Erythroblast (primary cell): ENCODE measurements at regions not wholly inside any gene's neighbourhood (a gene's known extent, or its start where the extent isn't known, plus 50 kb on each side); places are given as distances from the start of the nearest gene placed in this dataset.

Source experiments
- DNase-seq, 2 experiments: peaks; one replicate each; lab custom pipeline; 2025; lab: John Stamatoyannopoulos, UW
- GATA1 ChIP-seq: IDR thresholded peaks from 2 replicates; pipeline ENCODE4 v1.6.1; 2011; ENCODE audit warnings: low read depth, mild to moderate bottlenecking, control low read depth, low read length, moderate library complexity
- POLR2A ChIP-seq: IDR thresholded peaks from 2 replicates; pipeline ENCODE4 v1.6.1; 2011; ENCODE audit warnings: mild to moderate bottlenecking, low read length

GRCh38 chr14:53356361-53357150 is 203.4 kb upstream of the DDHD1 start:
- TF ChIP-seq GATA1: no peak
- TF ChIP-seq POLR2A: no peak
- no peak for DNase-seq

GRCh38 chr14:53355581-53356112 is 202.5 kb upstream of the DDHD1 start:
- no peak for DNase-seq
- TF ChIP-seq POLR2A (no peak), GATA1 (no peak)

- no peak for DNase-seq
- TF ChIP-seq POLR2A: no peak
- TF ChIP-seq GATA1: no peak
Measured at GRCh38 chr14:53354336-53354735, 201.2 kb upstream of the DDHD1 start.

- TF ChIP-seq GATA1: no peak
- no peak for TF ChIP-seq POLR2A
- peak; percentile 23 to 44 for DNase-seq
Measured at GRCh38 chr14:53350866-53351265, 197.7 kb upstream of the DDHD1 start.

- DNase-seq: no peak
- TF ChIP-seq POLR2A: no peak
- TF ChIP-seq GATA1: no peak
Measured at GRCh38 chr14:53350429-53350828, 197.3 kb upstream of the DDHD1 start.

GRCh38 chr14:53346988-53347387 is 193.9 kb upstream of the DDHD1 start:
- TF ChIP-seq POLR2A (no peak), GATA1 (no peak)
- no peak for DNase-seq

- no peak for DNase-seq
- TF ChIP-seq GATA1: no peak
- no peak for TF ChIP-seq POLR2A
Measured at GRCh38 chr14:53341324-53341723, 188.2 kb upstream of the DDHD1 start.

- no peak for DNase-seq
- TF ChIP-seq GATA1 (no peak), POLR2A (no peak)
Measured at GRCh38 chr14:53338192-53338591, 185.1 kb upstream of the DDHD1 start.

GRCh38 chr14:53336729-53337128 is 183.6 kb upstream of the DDHD1 start:
- no peak for DNase-seq
- TF ChIP-seq GATA1 (no peak), POLR2A (no peak)

- no peak for TF ChIP-seq GATA1
- DNase-seq: no peak
Measured at GRCh38 chr14:53333809-53334208, 180.7 kb upstream of the DDHD1 start.

- TF ChIP-seq GATA1: no peak
- TF ChIP-seq POLR2A: no peak
- DNase-seq: no peak
Measured at GRCh38 chr14:53331921-53332320, 178.8 kb upstream of the DDHD1 start.

GRCh38 chr14:53331247-53331646 is 178.1 kb upstream of the DDHD1 start:
- DNase-seq: no peak
- TF ChIP-seq GATA1 (no peak), POLR2A (no peak)

GRCh38 chr14:53330441-53330840 is 177.3 kb upstream of the DDHD1 start:
- no peak for DNase-seq
- TF ChIP-seq GATA1 (no peak), POLR2A (no peak)

- DNase-seq: no peak
- TF ChIP-seq POLR2A (no peak), GATA1 (no peak)
Measured at GRCh38 chr14:53328841-53329240, 175.7 kb upstream of the DDHD1 start.

- no peak for DNase-seq
- TF ChIP-seq POLR2A (no peak), GATA1 (no peak)
Measured at GRCh38 chr14:53327716-53328115, 174.6 kb upstream of the DDHD1 start.
